MM.1S (cell line): ENCODE measurements at regions not wholly inside any gene's neighbourhood (a gene's known extent, or its start where the extent isn't known, plus 50 kb on each side); places are given as distances from the start of the nearest gene placed in this dataset.

ENCODE experiments used
- DNase-seq: peaks from one replicate; pipeline ENCODE4 v3.0.0-alpha.2; 2015
- H2AFZ ChIP-seq: fragments of 300-600 bp; sonication (generic); 2 replicates; pipeline ENCODE4 v1.6.0; 2016; ENCODE audit warnings: antibody characterized with exemption, low read length
- H3F3A ChIP-seq: fragments of 300-600 bp; sonication (generic); 2 replicates; pipeline ENCODE4 v1.6.1; 2016; ENCODE audit warnings: mild to moderate bottlenecking, antibody characterized with exemption, low read length, moderate library complexity, mixed read lengths; ENCODE audit not compliant: insufficient read depth
- H3K27ac ChIP-seq: fragments of 300-600 bp; sonication (generic); 2 replicates; pipeline ENCODE4 v1.5.1; 2016; ENCODE audit warnings: mild to moderate bottlenecking, low read length
- H3K27me3 ChIP-seq: fragments of 300-600 bp; sonication (generic); replicated peaks from 2 replicates; pipeline ENCODE4 v1.6.0; 2016; ENCODE audit warnings: low read length; ENCODE audit not compliant: insufficient read depth
- H3K36me3 ChIP-seq: fragments of 300-600 bp; sonication (generic); replicated peaks from 2 replicates; pipeline ENCODE4 v1.6.1; 2016; ENCODE audit warnings: mild to moderate bottlenecking, low read length, mixed read lengths; ENCODE audit not compliant: insufficient read depth
- H3K4me1 ChIP-seq: fragments of 300-600 bp; sonication (generic); 2 replicates; pipeline ENCODE4 v1.6.1; 2016; ENCODE audit warnings: low read length, mixed read lengths
- H3K4me2 ChIP-seq: fragments of 300-600 bp; sonication (generic); 2 replicates; pipeline ENCODE4 v1.6.0; 2016; ENCODE audit warnings: low read depth, low read length
- H3K4me3 ChIP-seq: fragments of 300-600 bp; sonication (generic); 2 replicates; pipeline ENCODE4 v1.5.1; 2016; ENCODE audit warnings: low read length, mixed read lengths
- H3K79me2 ChIP-seq: fragments of 300-600 bp; sonication (generic); 2 replicates; pipeline ENCODE4 v1.6.1; 2016; ENCODE audit warnings: mixed run types, low read length, mixed read lengths
- H3K9ac ChIP-seq: fragments of 300-600 bp; sonication (generic); 2 replicates; pipeline ENCODE4 v1.6.1; 2016; ENCODE audit warnings: low read length, mixed read lengths
- H3K9me2 ChIP-seq: fragments of 300-600 bp; sonication (generic); replicated peaks from 2 replicates; pipeline ENCODE4 v1.6.1; 2016; ENCODE audit warnings: mild to moderate bottlenecking, low read length, mixed read lengths; ENCODE audit not compliant: insufficient read depth
- H3K9me3 ChIP-seq: fragments of 300-600 bp; sonication (generic); replicated peaks from 2 replicates; pipeline ENCODE4 v1.6.1; 2016; ENCODE audit warnings: mild to moderate bottlenecking, low read length, mixed read lengths; ENCODE audit not compliant: insufficient read depth
- H4K20me1 ChIP-seq: fragments of 300-600 bp; sonication (generic); 2 replicates; pipeline ENCODE4 v1.6.1; 2016; ENCODE audit warnings: mild to moderate bottlenecking, low read length, moderate library complexity, mixed read lengths; ENCODE audit not compliant: insufficient read depth
- EZH2 ChIP-seq: fragments of 300-600 bp; sonication (generic); optimal IDR thresholded peaks from 2 replicates; pipeline ENCODE3; 2017; ENCODE audit warnings: low read depth, mild to moderate bottlenecking, antibody characterized with exemption, low read length, mixed read lengths
- EZH2phosphoT487 ChIP-seq: fragments of 300-600 bp; sonication (generic); IDR thresholded peaks from 2 replicates; pipeline ENCODE4 v1.6.1; 2018; ENCODE audit warnings: antibody characterized with exemption, low read length
- TF ChIP-seq, protein P1 (sequence below): fragments of 300-600 bp; sonication (generic); IDR thresholded peaks from 2 replicates; pipeline ENCODE4 v1.5.1; 2016; ENCODE audit warnings: antibody characterized with exemption, low read length, mixed read lengths

DNA sequence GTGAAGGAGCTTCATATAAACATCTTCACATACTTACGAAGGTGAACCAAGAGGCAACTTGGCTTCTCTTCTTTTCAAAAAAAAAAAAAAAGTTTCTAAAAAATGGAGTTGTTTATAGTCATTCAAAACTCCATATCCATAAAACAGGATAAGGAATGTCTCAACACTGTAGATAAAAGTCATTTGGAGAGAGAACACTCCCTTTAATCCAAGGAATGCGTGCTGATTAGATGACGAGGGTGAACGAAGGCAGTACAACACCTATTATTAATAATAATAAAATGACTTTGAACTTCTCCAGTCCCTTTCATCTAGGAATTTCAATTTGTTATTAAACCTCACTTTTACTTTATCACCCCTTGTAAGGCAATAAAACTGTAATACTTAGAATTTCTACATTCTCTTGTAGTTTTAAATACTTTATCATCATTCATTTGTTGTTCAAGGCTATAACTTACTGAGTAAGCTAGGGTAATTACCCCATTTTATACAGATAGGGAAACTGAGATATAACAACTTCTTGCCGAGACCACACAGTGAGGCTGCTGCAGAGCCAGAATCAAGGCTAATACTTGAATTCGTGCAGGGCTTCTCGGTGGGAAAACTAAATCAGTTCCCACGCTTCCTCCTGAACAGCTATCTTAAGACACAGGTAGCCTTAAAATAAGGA, 377.1 kb downstream of the EFNA5 start:
- no peaks in the 10 kb centered on the region for H3K9me3 ChIP-seq
- no peaks in the 10 kb centered on the region for H3F3A ChIP-seq

DNA sequence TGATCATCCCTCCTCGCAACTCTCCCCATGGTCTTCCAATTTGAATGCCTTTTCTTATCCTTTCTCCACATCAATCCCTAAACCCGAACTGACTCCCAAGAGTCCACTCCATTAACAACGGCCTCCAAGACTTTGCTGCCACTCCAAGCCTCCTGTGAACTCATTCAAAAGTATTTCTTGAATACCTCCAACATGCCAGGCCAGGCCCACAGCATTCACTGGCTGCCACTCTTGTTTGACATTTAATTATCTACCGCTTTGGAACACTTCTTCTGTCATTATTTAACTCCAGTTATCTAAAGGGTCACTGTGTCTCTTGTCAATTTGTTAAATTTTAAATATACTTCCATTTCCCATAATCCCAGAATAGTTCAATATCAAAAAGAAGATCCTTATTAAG, 378.9 kb downstream of the EFNA5 start:
- H3K79me2 ChIP-seq = no peaks in the 10 kb centered on the region
- H3F3A ChIP-seq = no peaks in the 10 kb centered on the region
- no peak for TF ChIP-seq EZH2phosphoT487
- no peak for TF ChIP-seq EZH2
- TF ChIP-seq, protein P1, sequence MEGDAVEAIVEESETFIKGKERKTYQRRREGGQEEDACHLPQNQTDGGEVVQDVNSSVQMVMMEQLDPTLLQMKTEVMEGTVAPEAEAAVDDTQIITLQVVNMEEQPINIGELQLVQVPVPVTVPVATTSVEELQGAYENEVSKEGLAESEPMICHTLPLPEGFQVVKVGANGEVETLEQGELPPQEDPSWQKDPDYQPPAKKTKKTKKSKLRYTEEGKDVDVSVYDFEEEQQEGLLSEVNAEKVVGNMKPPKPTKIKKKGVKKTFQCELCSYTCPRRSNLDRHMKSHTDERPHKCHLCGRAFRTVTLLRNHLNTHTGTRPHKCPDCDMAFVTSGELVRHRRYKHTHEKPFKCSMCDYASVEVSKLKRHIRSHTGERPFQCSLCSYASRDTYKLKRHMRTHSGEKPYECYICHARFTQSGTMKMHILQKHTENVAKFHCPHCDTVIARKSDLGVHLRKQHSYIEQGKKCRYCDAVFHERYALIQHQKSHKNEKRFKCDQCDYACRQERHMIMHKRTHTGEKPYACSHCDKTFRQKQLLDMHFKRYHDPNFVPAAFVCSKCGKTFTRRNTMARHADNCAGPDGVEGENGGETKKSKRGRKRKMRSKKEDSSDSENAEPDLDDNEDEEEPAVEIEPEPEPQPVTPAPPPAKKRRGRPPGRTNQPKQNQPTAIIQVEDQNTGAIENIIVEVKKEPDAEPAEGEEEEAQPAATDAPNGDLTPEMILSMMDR = no peak
- no peaks in the 10 kb centered on the region for H3K36me3 ChIP-seq
- H4K20me1 ChIP-seq = no peaks in the 10 kb centered on the region
- H3K4me1 ChIP-seq = no peaks in the 10 kb centered on the region
- no peaks in the 10 kb centered on the region for H3K9me2 ChIP-seq
- H3K27me3 ChIP-seq = no peaks in the 10 kb centered on the region
- H2AFZ ChIP-seq = no peak overlapping the region
- no peak overlapping the region for H3K9ac ChIP-seq
- H3K4me3 ChIP-seq = no peak overlapping the region
- DNase-seq = no peak
- no peak overlapping the region for H3K27ac ChIP-seq
- no peaks in the 10 kb centered on the region for H3K9me3 ChIP-seq
- no peak overlapping the region for H3K4me2 ChIP-seq

More for the DNA sequence above, 377.1 kb downstream of the EFNA5 start:
- no peak overlapping the region for H3K4me2 ChIP-seq
- H2AFZ ChIP-seq = no peak overlapping the region
- H3K79me2 ChIP-seq = no peaks in the 10 kb centered on the region
- no peak overlapping the region for H3K27ac ChIP-seq
- no peak overlapping the region for H3K4me3 ChIP-seq
- DNase-seq = no peak
- no peaks in the 10 kb centered on the region for H3K36me3 ChIP-seq
- no peaks in the 10 kb centered on the region for H3K9me2 ChIP-seq
- TF ChIP-seq, protein P1 = no peak
- no peak for TF ChIP-seq EZH2
- no peak for TF ChIP-seq EZH2phosphoT487
- H3K27me3 ChIP-seq = no peaks in the 10 kb centered on the region
- no peak overlapping the region for H3K9ac ChIP-seq
- no peaks in the 10 kb centered on the region for H3K4me1 ChIP-seq
- no peaks in the 10 kb centered on the region for H4K20me1 ChIP-seq

DNA sequence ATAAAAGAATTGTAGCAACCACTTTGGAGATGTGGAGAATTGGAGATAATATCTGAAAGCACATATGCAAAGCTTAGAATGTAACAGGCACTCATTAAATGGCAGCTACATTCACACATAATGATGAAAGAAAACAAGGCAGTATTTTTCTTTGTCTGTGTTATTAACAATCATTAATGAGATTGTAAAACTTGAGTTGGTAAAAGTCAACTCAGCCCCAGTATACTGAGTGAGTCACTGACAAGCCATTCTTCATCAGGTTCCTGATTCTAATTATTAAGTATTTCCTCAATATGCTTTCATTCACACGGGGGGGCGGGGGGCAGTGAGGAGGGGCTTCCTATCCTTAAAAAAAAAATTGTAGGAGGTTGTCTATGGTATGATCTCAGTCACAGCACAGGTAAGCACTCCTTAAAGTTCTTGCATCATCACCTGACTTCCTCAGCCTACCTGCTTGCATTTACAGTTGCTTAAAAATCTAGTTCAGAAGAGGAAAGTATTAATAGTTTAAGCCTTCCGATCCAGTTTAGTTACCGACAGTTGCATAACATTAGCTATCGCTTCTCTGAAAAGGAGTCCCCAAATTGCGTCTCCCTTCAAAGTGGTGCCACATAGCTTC, 379.8 kb downstream of the EFNA5 start:
- Histone ChIP-seq H3K4me3 (no peak overlapping the region), H3K27ac (no peak overlapping the region), H3F3A (no peaks in the 10 kb centered on the region), H3K9me3 (no peaks in the 10 kb centered on the region), H2AFZ (no peak overlapping the region), H3K9ac (no peak overlapping the region), H3K36me3 (no peaks in the 10 kb centered on the region), H3K4me1 (no peaks in the 10 kb centered on the region), H3K4me2 (no peak overlapping the region), H4K20me1 (no peaks in the 10 kb centered on the region), H3K79me2 (no peaks in the 10 kb centered on the region), H3K27me3 (no peaks in the 10 kb centered on the region), H3K9me2 (no peaks in the 10 kb centered on the region)
- TF ChIP-seq, protein P1 = no peak
- TF ChIP-seq EZH2 (no peak), EZH2phosphoT487 (no peak)
- DNase-seq = no peak
